Natural killer cell (primary cell): ENCODE measurements at regions not wholly inside any gene's neighbourhood (a gene's known extent, or its start where the extent isn't known, plus 50 kb on each side); places are given as distances from the start of the nearest gene placed in this dataset.

Experiments used
- ATAC-seq, 3 donors: fragments of 150-1000 bp in 2 of 3; fragments of 200-7000 bp in 1 of 3; cut with Tn5 transposase; 1 replicate in 1 of 3; 2 replicates in 2 of 3; pipeline ENCODE4 v1.10.0; 2021; ENCODE audit warnings: mild to moderate bottlenecking in 2 of 3, moderate library complexity in 2 of 3
- DNase-seq, 2 donors: peaks; one replicate each; pipeline versions ENCODE4 v3.0.0 to v3.0.0-alpha.2; 2013 to 2021; ENCODE audit warnings: mixed read lengths in 1 of 2
- H3K27ac ChIP-seq: one replicate; pipeline ENCODE4 v1.5.1; 2013; ENCODE audit warnings: mild to moderate bottlenecking, low read length
- H3K27me3 ChIP-seq: one replicate; pipeline ENCODE4 v1.6.1; 2013; ENCODE audit warnings: low read length; ENCODE audit not compliant: control insufficient read depth, insufficient read depth
- H3K36me3 ChIP-seq: one replicate; pipeline ENCODE4 v1.6.1; 2013; ENCODE audit warnings: low read length; ENCODE audit not compliant: control insufficient read depth, insufficient read depth
- H3K4me1 ChIP-seq: one replicate; pipeline ENCODE4 v1.6.1; 2013; ENCODE audit warnings: low read length; ENCODE audit not compliant: control insufficient read depth, insufficient read depth
- H3K4me3 ChIP-seq: one replicate; pipeline ENCODE4 v1.5.1; 2013; ENCODE audit warnings: low read length
- H3K9me3 ChIP-seq: one replicate; pipeline ENCODE4 v1.6.1; 2013; ENCODE audit warnings: low read length; ENCODE audit not compliant: control insufficient read depth, insufficient read depth
- H3K27ac Mint-ChIP-seq, 2 donors: one replicate each; pipeline ENCODE4 v1.8.0; 2022; ENCODE audit warnings: mild to moderate bottlenecking in 2 of 2, mixed read lengths in 2 of 2, moderate library complexity in 1 of 2
- H3K27me3 Mint-ChIP-seq, 2 donors: one replicate each; pipeline ENCODE4 v1.8.0; 2022; ENCODE audit warnings: low read depth in 2 of 2, mixed read lengths in 2 of 2
- H3K36me3 Mint-ChIP-seq: one replicate; pipeline ENCODE4 v1.8.0; 2022; ENCODE audit warnings: mixed read lengths
- H3K4me1 Mint-ChIP-seq, 2 donors: one replicate each; pipeline ENCODE4 v1.8.0; 2022; ENCODE audit warnings: mixed read lengths in 2 of 2
- H3K4me3 Mint-ChIP-seq: one replicate; pipeline ENCODE4 v1.8.0; 2022; ENCODE audit warnings: mild to moderate bottlenecking, moderate library complexity, mixed read lengths
- H3K9me3 Mint-ChIP-seq, 2 donors: one replicate each; pipeline ENCODE4 v1.8.0; 2022; ENCODE audit warnings: mixed read lengths in 2 of 2
- WGBS: methylation state at CpG from one replicate; pipeline ENCODE4 v1.1.7; 2013; ENCODE audit warnings: missing lambda C conversion rate; ENCODE audit not compliant: insufficient coverage; 5-methylcytosine and 5-hydroxymethylcytosine counted together
- intact Hi-C: fragments of 100-400 bp; cut with micrococcal nuclease; formaldehyde crosslinking; loops from one replicate; pipeline ENCODE4 v1.14.2; 2022
- TF ChIP-seq, protein P1 (sequence below): fragments of 200-600 bp; IDR thresholded peaks from one replicate; pipeline ENCODE4 v1.8.0; 2022; ENCODE audit warnings: antibody characterized with exemption

DNA sequence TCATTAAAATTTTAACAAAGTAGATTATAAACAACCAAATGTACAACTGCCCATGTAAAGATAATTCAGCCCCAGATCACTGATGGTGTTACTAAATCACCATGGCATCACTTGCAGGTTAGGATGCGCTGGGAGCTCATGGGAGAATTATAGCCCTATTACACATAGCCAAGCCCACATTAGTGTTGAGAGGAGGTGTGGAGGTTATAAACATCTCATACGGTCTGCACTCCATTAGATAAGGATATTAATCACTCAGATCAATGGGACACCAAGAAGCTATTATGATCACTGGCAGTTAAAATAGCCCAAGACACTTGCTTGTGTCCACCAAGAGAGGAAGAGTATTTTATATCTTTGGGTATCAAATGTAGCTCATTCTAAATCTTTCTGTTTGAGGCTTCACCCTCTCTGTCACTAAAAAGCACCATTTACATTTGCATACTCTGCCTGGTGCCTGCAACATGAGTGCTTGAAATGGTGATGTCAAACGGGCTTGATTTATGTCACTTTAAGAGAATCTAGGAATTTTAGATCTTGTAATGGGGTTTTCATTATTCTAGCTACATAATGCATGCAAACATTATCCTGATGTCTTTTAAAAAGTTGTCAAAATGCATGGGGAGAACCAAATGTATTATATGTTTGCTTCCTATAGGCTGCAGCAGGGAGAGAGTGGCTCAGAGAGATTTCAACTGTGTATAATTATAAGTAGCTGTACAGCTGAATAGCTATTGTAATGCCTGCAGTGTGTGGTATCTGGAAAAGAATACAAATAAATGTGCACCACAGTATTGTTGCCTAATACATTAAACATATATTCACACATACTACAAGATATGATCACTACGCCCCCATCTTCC is 654.1 kb upstream of the MARCKS start:
- whole genome bisulfite sequencing = 73% methylated on average over 3 of the region's 4 CpGs
- H3K36me3 Mint-ChIP-seq = no peaks in the 10 kb centered on the region

DNA sequence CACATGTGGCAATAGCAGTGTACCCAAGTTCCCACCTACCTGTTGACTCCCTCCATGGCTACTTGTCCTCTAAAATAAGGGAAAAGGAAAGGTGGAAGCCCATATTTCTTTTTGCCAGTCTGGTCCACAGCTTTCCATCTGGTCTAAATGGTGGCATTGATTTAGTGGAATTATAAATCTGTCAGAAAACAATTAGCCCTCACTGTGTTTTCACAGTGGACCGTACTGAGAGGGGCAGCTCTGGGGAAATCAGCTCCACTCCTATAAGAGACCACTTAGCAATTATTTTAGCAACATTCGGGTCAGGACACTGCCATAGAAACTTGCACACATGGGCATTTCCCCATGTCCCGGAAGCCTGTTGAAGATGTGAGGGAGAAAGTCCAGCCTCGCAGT is 653.4 kb upstream of the MARCKS start:
- TF ChIP-seq, protein P1, sequence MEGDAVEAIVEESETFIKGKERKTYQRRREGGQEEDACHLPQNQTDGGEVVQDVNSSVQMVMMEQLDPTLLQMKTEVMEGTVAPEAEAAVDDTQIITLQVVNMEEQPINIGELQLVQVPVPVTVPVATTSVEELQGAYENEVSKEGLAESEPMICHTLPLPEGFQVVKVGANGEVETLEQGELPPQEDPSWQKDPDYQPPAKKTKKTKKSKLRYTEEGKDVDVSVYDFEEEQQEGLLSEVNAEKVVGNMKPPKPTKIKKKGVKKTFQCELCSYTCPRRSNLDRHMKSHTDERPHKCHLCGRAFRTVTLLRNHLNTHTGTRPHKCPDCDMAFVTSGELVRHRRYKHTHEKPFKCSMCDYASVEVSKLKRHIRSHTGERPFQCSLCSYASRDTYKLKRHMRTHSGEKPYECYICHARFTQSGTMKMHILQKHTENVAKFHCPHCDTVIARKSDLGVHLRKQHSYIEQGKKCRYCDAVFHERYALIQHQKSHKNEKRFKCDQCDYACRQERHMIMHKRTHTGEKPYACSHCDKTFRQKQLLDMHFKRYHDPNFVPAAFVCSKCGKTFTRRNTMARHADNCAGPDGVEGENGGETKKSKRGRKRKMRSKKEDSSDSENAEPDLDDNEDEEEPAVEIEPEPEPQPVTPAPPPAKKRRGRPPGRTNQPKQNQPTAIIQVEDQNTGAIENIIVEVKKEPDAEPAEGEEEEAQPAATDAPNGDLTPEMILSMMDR = no peak
- Mint-ChIP-seq H3K4me1 (no peaks in the 10 kb centered on the region), H3K27me3 (no peaks in the 10 kb centered on the region), H3K4me3 (no peak overlapping the region), H3K9me3 (peaks cover 6 to 14% of the 10 kb centered on the region in 2 donors), H3K27ac (no peak overlapping the region), H3K36me3 (no peaks in the 10 kb centered on the region)
- DNase-seq = no peak
- no peaks in the 10 kb centered on the region for H3K9me3 ChIP-seq
- no peak overlapping the region for H3K4me3 ChIP-seq
- no peak for ATAC-seq
- H3K27me3 ChIP-seq = no peaks in the 10 kb centered on the region
- 67% methylated on average over 1 of the region's 4 CpGs for WGBS
- intact Hi-C loops = no loop called here
- no peaks in the 10 kb centered on the region for H3K36me3 ChIP-seq
- no peak overlapping the region for H3K27ac ChIP-seq
- no peaks in the 10 kb centered on the region for H3K4me1 ChIP-seq

More for the DNA sequence above, 654.1 kb upstream of the MARCKS start:
- Mint-ChIP-seq H3K4me3 (no peak overlapping the region), H3K9me3 (peaks cover 12 to 20% of the 10 kb centered on the region in 2 donors), H3K27me3 (no peaks in the 10 kb centered on the region), H3K27ac (no peak overlapping the region), H3K4me1 (no peaks in the 10 kb centered on the region)
- ATAC-seq = no peak
- Histone ChIP-seq H3K27me3 (no peaks in the 10 kb centered on the region), H3K4me3 (no peak overlapping the region), H3K4me1 (no peaks in the 10 kb centered on the region), H3K27ac (no peak overlapping the region), H3K36me3 (no peaks in the 10 kb centered on the region), H3K9me3 (no peaks in the 10 kb centered on the region)
- DNase-seq = no peak
- intact Hi-C loops = no loop called here
- TF ChIP-seq, protein P1 = no peak

DNA sequence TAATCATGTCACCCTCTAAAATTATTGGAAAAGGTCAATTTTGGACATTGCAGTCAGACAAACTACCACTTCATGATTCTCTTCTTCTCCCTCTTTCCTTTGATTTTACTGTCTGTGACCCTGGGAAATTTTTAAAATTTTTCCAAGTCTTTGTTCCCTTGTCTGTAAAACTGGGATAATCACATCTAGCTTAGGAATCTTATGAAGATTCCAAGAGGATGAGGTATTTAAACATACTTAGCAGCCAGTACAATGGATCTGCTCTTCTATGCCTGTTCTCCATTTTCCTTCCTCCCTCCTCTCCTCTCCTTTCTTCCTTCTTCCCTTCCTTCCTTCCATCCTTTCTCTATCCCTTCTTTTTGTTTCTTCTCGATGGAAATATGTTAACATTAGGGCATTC is 651.6 kb upstream of the MARCKS start:
- DNase-seq = no peak
- H3K4me3 Mint-ChIP-seq = no peak overlapping the region
- WGBS = no CpG with 5 or more reads among the region's 1 CpG

More for the DNA sequence above, 651.6 kb upstream of the MARCKS start:
- H3K27me3 Mint-ChIP-seq = no peaks in the 10 kb centered on the region
- Histone ChIP-seq H3K27ac (no peak overlapping the region), H3K36me3 (no peaks in the 10 kb centered on the region), H3K9me3 (no peaks in the 10 kb centered on the region), H3K27me3 (no peaks in the 10 kb centered on the region), H3K4me1 (no peaks in the 10 kb centered on the region), H3K4me3 (no peak overlapping the region)
- intact Hi-C loops = no loop called here
- no peaks in the 10 kb centered on the region for H3K4me1 Mint-ChIP-seq
- no peaks in the 10 kb centered on the region for H3K36me3 Mint-ChIP-seq
- H3K27ac Mint-ChIP-seq = no peak overlapping the region
- peaks cover 6 to 11% of the 10 kb centered on the region in 2 donors for H3K9me3 Mint-ChIP-seq
- no peak for ATAC-seq
- TF ChIP-seq, protein P1 = no peak
